H1 (cell line): ENCODE measurements at regions not wholly inside any gene's neighbourhood (a gene's known extent, or its start where the extent isn't known, plus 50 kb on each side); places are given as distances from the start of the nearest gene placed in this dataset.

Experiments
- CTCF ChIA-PET: fragments of 300-600 bp; sonication (Branson Sonifier 250); formaldehyde crosslinking; loops from one replicate; lab custom pipeline; 2021; ENCODE audit not compliant: partially characterized antibody; lab: Charles Lee
- POLR2A ChIA-PET: fragments of 300-600 bp; sonication (Branson Sonifier 250); formaldehyde crosslinking; loops from one replicate; lab custom pipeline; 2021; ENCODE audit warnings: inconsistent platforms; ENCODE audit not compliant: partially characterized antibody; lab: Charles Lee
- DNase-seq, 2 experiments: peaks; one replicate each; pipeline versions ENCODE4 v3.0.0 to v3.0.0-alpha.2; 2010 to 2022; ENCODE audit warnings: low spot score in 2 of 2, low read depth in 1 of 2, mixed read lengths in 1 of 2
- FAIRE-seq: peaks from 2 replicates; lab custom pipeline; 2011; peaks lifted over from hg19 to GRCh38; lab: Jason Lieb, UNC
- H2AFZ ChIP-seq: 2 replicates; pipeline ENCODE4 v1.8.1; 2012; ENCODE audit warnings: low read length, inconsistent platforms
- H2AK5ac ChIP-seq: 2 replicates; pipeline ENCODE4 v1.6.1; 2013; ENCODE audit warnings: low read depth, low read length
- H2BK120ac ChIP-seq: replicated peaks from 2 replicates; pipeline ENCODE3; 2013; ENCODE audit warnings: low read depth, low read length, inconsistent platforms
- H2BK12ac ChIP-seq: 2 replicates; pipeline ENCODE4 v1.6.1; 2013; ENCODE audit warnings: low read depth, low read length
- H2BK15ac ChIP-seq: 2 replicates; pipeline ENCODE4 v1.6.1; 2013; ENCODE audit warnings: low read length
- H2BK20ac ChIP-seq: 2 replicates; pipeline ENCODE4 v1.6.1; 2013; ENCODE audit warnings: low read length
- H2BK5ac ChIP-seq: 2 replicates; pipeline ENCODE4 v1.6.1; 2013; ENCODE audit warnings: low read depth, low read length
- H3K14ac ChIP-seq: 2 replicates; pipeline ENCODE4 v1.6.1; 2013; ENCODE audit warnings: inconsistent platforms; ENCODE audit not compliant: insufficient read length
- H3K18ac ChIP-seq: 2 replicates; pipeline ENCODE4 v1.6.1; 2013; ENCODE audit warnings: low read length; ENCODE audit errors: extremely low read depth
- H3K23ac ChIP-seq: 2 replicates; pipeline ENCODE4 v1.6.1; 2013; ENCODE audit warnings: inconsistent platforms; ENCODE audit not compliant: insufficient read length
- H3K23me2 ChIP-seq: 2 replicates; pipeline ENCODE4 v1.6.1; 2013; ENCODE audit warnings: low read depth, low read length
- H3K27ac ChIP-seq: 2 replicates; pipeline ENCODE4 v1.6.1; 2011; ENCODE audit warnings: low read depth, low read length, inconsistent platforms
- H3K27me3 ChIP-seq, 4 experiments: replicated peaks in 1 of 4; 1 replicate in 1 of 4; 2 replicates in 3 of 4; pipeline versions ENCODE4 v1.6.1 to v1.8.1; 2011 to 2013; ENCODE audit warnings: low read length in 3 of 4, mild to moderate bottlenecking in 3 of 4, inconsistent platforms in 2 of 4, mixed read lengths in 2 of 4, moderate library complexity in 1 of 4; ENCODE audit not compliant: control insufficient read depth in 3 of 4, insufficient read depth in 3 of 4; ENCODE audit errors: extremely low read depth in 1 of 4
- H3K36me3 ChIP-seq, 4 experiments: 2 replicates each; pipeline versions ENCODE4 v1.6.1 to v1.8.1; 2011 to 2013; ENCODE audit warnings: mild to moderate bottlenecking in 4 of 4, low read length in 3 of 4, moderate library complexity in 2 of 4, control low read depth in 1 of 4, inconsistent platforms in 1 of 4; ENCODE audit not compliant: insufficient read depth in 4 of 4, control insufficient read depth in 2 of 4
- H3K4ac ChIP-seq: replicated peaks from 2 replicates; pipeline ENCODE3; 2013; ENCODE audit warnings: low read length, low read depth, mixed read lengths, inconsistent platforms; ENCODE audit not compliant: insufficient read length
- H3K4me1 ChIP-seq, 4 experiments: replicated peaks in 1 of 4; 1 replicate in 1 of 4; 2 replicates in 3 of 4; pipeline versions ENCODE4 v1.6.1 to v1.8.1; 2011 to 2013; ENCODE audit warnings: low read length in 3 of 4, inconsistent platforms in 2 of 4, mixed read lengths in 1 of 4; ENCODE audit not compliant: insufficient read depth in 4 of 4, control insufficient read depth in 3 of 4
- H3K4me2 ChIP-seq, 2 experiments: 2 replicates each; pipeline versions ENCODE4 v1.6.1 to v1.8.1; 2011 to 2013; ENCODE audit warnings: low read depth in 2 of 2, low read length in 2 of 2, control low read depth in 1 of 2, inconsistent platforms in 1 of 2, mild to moderate bottlenecking in 1 of 2; ENCODE audit not compliant: insufficient read depth in 1 of 2
- H3K4me3 ChIP-seq, 4 experiments: fragments of 200-600, 300-600 bp in 1 of 4; sonication (generic), shearing (Covaris generic), sonication (Bioruptor Twin) in 1 of 4; 2 replicates each; pipeline versions ENCODE4 v1.5.1 to v1.8.1; 2011 to 2016; ENCODE audit warnings: low read length in 4 of 4, low read depth in 3 of 4, control low read depth in 2 of 4, inconsistent platforms in 2 of 4, mild to moderate bottlenecking in 2 of 4, mixed read lengths in 1 of 4, moderate library complexity in 1 of 4; ENCODE audit not compliant: insufficient read depth in 2 of 4; ENCODE audit errors: extremely low read depth in 1 of 4
- H3K56ac ChIP-seq: replicated peaks from 2 replicates; pipeline ENCODE3; 2013; ENCODE audit warnings: low read depth, mild to moderate bottlenecking, mixed read lengths, low read length, inconsistent platforms; ENCODE audit not compliant: insufficient read length
- H3K79me1 ChIP-seq: 2 replicates; pipeline ENCODE4 v1.6.1; 2013; ENCODE audit warnings: low read depth, low read length, control low read depth
- H3K79me2 ChIP-seq, 2 experiments: 2 replicates each; pipeline versions ENCODE4 v1.6.1 to v1.8.1; 2012 to 2013; ENCODE audit warnings: low read length in 2 of 2, mild to moderate bottlenecking in 2 of 2, inconsistent platforms in 1 of 2; ENCODE audit not compliant: insufficient read depth in 2 of 2, control insufficient read depth in 1 of 2
- H3K9ac ChIP-seq, 4 experiments: replicated peaks in 1 of 4; 1 replicate in 1 of 4; 2 replicates in 3 of 4; pipeline versions ENCODE4 v1.6.1 to v1.8.1; 2011 to 2013; ENCODE audit warnings: low read depth in 3 of 4, low read length in 3 of 4, control low read depth in 2 of 4, mild to moderate bottlenecking in 2 of 4, moderate library complexity in 2 of 4, inconsistent platforms in 1 of 4; ENCODE audit errors: extremely low read depth in 1 of 4
- H3K9me3 ChIP-seq, 2 experiments: 2 replicates each; pipeline versions ENCODE4 v1.6.1 to v1.8.1; 2012 to 2013; ENCODE audit warnings: mild to moderate bottlenecking in 2 of 2, moderate library complexity in 2 of 2, control low read depth in 1 of 2, inconsistent platforms in 1 of 2, low read depth in 1 of 2, low read length in 1 of 2, mixed read lengths in 1 of 2; ENCODE audit not compliant: insufficient read depth in 2 of 2
- H4K20me1 ChIP-seq, 2 experiments: replicated peaks in 1 of 2; 2 replicates each; pipeline versions ENCODE3 to v1.8.1; 2011 to 2013; ENCODE audit warnings: inconsistent platforms in 2 of 2, low read length in 2 of 2, mild to moderate bottlenecking in 1 of 2; ENCODE audit not compliant: insufficient read depth in 2 of 2, control insufficient read depth in 1 of 2
- H4K5ac ChIP-seq: 2 replicates; pipeline ENCODE4 v1.6.1; 2013; ENCODE audit warnings: low read length, low read depth, mixed read lengths, inconsistent platforms; ENCODE audit not compliant: insufficient read length
- H4K8ac ChIP-seq: 2 replicates; pipeline ENCODE4 v1.8.0; 2013; ENCODE audit warnings: mild to moderate bottlenecking, moderate library complexity, low read length, inconsistent platforms; ENCODE audit not compliant: insufficient read depth; ENCODE audit errors: extremely low read depth
- H4K91ac ChIP-seq: replicated peaks from 2 replicates; pipeline ENCODE3; 2013; ENCODE audit warnings: low read length, mixed read lengths, inconsistent platforms; ENCODE audit not compliant: insufficient read length
- ASH2L ChIP-seq: fragments of 200-600, 300-600 bp; sonication (generic); IDR thresholded peaks from one replicate; pipeline ENCODE4 v1.7.1; 2017; ENCODE audit warnings: low read length
- BACH1 ChIP-seq: IDR thresholded peaks from 2 replicates; pipeline ENCODE4 v1.6.1; 2012; ENCODE audit warnings: low read length, improper control_type of control experiment
- CREB1 ChIP-seq: IDR thresholded peaks from 2 replicates; pipeline ENCODE4 v1.6.1; 2012; ENCODE audit warnings: inconsistent platforms
- HDAC2 ChIP-seq, 2 experiments: fragments of 300-600 bp in 1 of 2; sonication (generic) in 1 of 2; IDR thresholded peaks; 2 replicates each; pipeline ENCODE4 v1.6.1; 2011 to 2012; ENCODE audit warnings: low read depth in 2 of 2, low read length in 2 of 2, mild to moderate bottlenecking in 2 of 2, moderate library complexity in 2 of 2, borderline replicate concordance in 1 of 2, inconsistent platforms in 1 of 2
- JUN ChIP-seq: IDR thresholded peaks from 2 replicates; pipeline ENCODE4 v1.6.1; 2011; ENCODE audit warnings: low read depth, mild to moderate bottlenecking, improper control_type of control experiment, low read length
- NANOG ChIP-seq: IDR thresholded peaks from 2 replicates; pipeline ENCODE4 v1.6.1; 2011; ENCODE audit warnings: low read length, low read depth, mild to moderate bottlenecking, inconsistent platforms; ENCODE audit not compliant: insufficient read depth, poor library complexity, severe bottlenecking
- NRF1 ChIP-seq: IDR thresholded peaks from 2 replicates; pipeline ENCODE4 v1.6.1; 2011; ENCODE audit warnings: mild to moderate bottlenecking, low read depth, low read length, improper control_type of control experiment
- POLR2AphosphoS5 ChIP-seq: IDR thresholded peaks from 2 replicates; pipeline ENCODE4 v1.6.1; 2011; ENCODE audit warnings: low read depth, low read length
- RAD21 ChIP-seq, 2 experiments: IDR thresholded peaks in 1 of 2; conservative IDR thresholded peaks in 1 of 2; 2 replicates each; pipeline ENCODE4 v1.6.1; 2011; ENCODE audit warnings: low read depth in 2 of 2, low read length in 2 of 2, improper control_type of control experiment in 1 of 2, inconsistent platforms in 1 of 2, mild to moderate bottlenecking in 1 of 2, moderate library complexity in 1 of 2
- SIX5 ChIP-seq: IDR thresholded peaks from 2 replicates; pipeline ENCODE4 v1.6.1; 2011; ENCODE audit warnings: mild to moderate bottlenecking, low read depth, low read length
- SP1 ChIP-seq: IDR thresholded peaks from 2 replicates; pipeline ENCODE4 v1.6.1; 2011; ENCODE audit warnings: low read depth, low read length
- SP2 ChIP-seq: IDR thresholded peaks from 2 replicates; pipeline ENCODE4 v1.6.1; 2012; ENCODE audit warnings: mild to moderate bottlenecking, low read length, inconsistent platforms
- WGBS, 2 experiments: shearing (Covaris generic) in 1 of 2; methylation state at CpG; one replicate each; pipeline versions ENCODE4 v1.1.6 to v1.1.7; 2013 to 2015; ENCODE audit warnings: low lambda C conversion rate in 2 of 2, mixed read lengths in 2 of 2, inconsistent platforms in 1 of 2, low coverage in 1 of 2, missing lambda C conversion rate in 1 of 2; ENCODE audit not compliant: insufficient replicate concordance in 2 of 2, insufficient coverage in 1 of 2, insufficient read length in 1 of 2; ENCODE audit errors: extremely low coverage in 1 of 2, missing lambda C conversion rate in 1 of 2; 5-methylcytosine and 5-hydroxymethylcytosine counted together

- Histone ChIP-seq H3K27ac (no peak overlapping the region), H2AK5ac (no peak overlapping the region), H4K8ac (no peak overlapping the region), H2BK15ac (no peak overlapping the region), H2BK120ac (no peak overlapping the region), H3K56ac (no peak overlapping the region), H2AFZ (no peak overlapping the region), H2BK12ac (no peak overlapping the region), H2BK20ac (no peak overlapping the region), H4K20me1 (no peaks in the 10 kb centered on the region), H3K18ac (no peak overlapping the region), H3K23ac (no peak overlapping the region), H3K36me3 (no peaks in the 10 kb centered on the region), H3K79me2 (no peaks in the 10 kb centered on the region), H3K4me2 (no peak overlapping the region), H3K4ac (no peak overlapping the region), H3K9ac (no peak overlapping the region), H3K27me3 (no peaks in the 10 kb centered on the region), H3K9me3 (no peaks in the 10 kb centered on the region), H4K5ac (no peak overlapping the region), H3K23me2 (no peaks in the 10 kb centered on the region), H2BK5ac (no peak overlapping the region), H3K79me1 (no peaks in the 10 kb centered on the region), H3K4me3 (no peak overlapping the region), H3K4me1 (no peaks in the 10 kb centered on the region), H3K14ac (no peak overlapping the region), H4K91ac (no peak overlapping the region)
- 87% methylated on average over 2 of the region's 2 CpGs; no CpG with 5 or more reads in 1 of the 2 experiments for WGBS, 2 experiments
- POLR2A ChIA-PET = no interaction called here
- DNase-seq = no peak
- no peak for FAIRE-seq
- TF ChIP-seq HDAC2 (IDR thresholded peaks at IDR 0.05; ENCODE audit: borderline replicate concordance in 1 of 2, low read depth in 2 of 2, low read length in 2 of 2) (no peak), NRF1 (no peak), NANOG (no peak), BACH1 (no peak), SIX5 (no peak), CREB1 (no peak), SP2 (no peak), POLR2AphosphoS5 (no peak), SP1 (no peak), JUN (no peak), ASH2L (no peak), RAD21 (IDR thresholded peaks at IDR 0.05 in 1 of 2, conservative IDR thresholded peaks at IDR 0.05 in 1 of 2; ENCODE audit: low read depth in 2 of 2, low read length in 2 of 2) (no peak)
- CTCF ChIA-PET = interaction anchor here (5.8 kb wide), 1 partner anchor 13 kb away, joined by 71 read pairs; no protein-coding TSS in a partner anchor
These were observed 135.8 kb upstream of the CXCL12 start for GRCh38 chr10:44520651-44521050.
